ENCODE measurements at regions not wholly inside any gene's neighbourhood (a gene's known extent, or its start where the extent isn't known, plus 50 kb on each side); places are given as distances from the start of the nearest gene placed in this dataset.
"Not testable (repeated sequence)": the region's sequence is repeated elsewhere in the genome, so short reads cannot be mapped to it uniquely, and the experiment has no call there.

- DNase-seq (ENCODE audit: low read depth) = no peak
Observed at GRCh38 chr18:37844209-37844970, 278.8 kb upstream of the CELF4 start.

GRCh38 chr18:37838083-37838482, 272.5 kb upstream of the CELF4 start:
- no peak for DNase-seq (ENCODE audit: low read depth)

- no peak for DNase-seq (ENCODE audit: low read depth)
Observed at GRCh38 chr18:37836071-37836970, 270.7 kb upstream of the CELF4 start.

- DNase-seq (ENCODE audit: low read depth) = not testable (repeated sequence)
Observed at GRCh38 chr18:37832010-37832695, 266.6 kb upstream of the CELF4 start.

- no peak for DNase-seq (ENCODE audit: low read depth)
Observed at GRCh38 chr18:37812961-37813360, 247.4 kb upstream of the CELF4 start.

GRCh38 chr18:37805773-37806404, 240.3 kb upstream of the CELF4 start:
- DNase-seq (ENCODE audit: low read depth) = no peak

GRCh38 chr18:37796823-37797349, 231.3 kb upstream of the CELF4 start:
- no peak for DNase-seq (ENCODE audit: low read depth)

- DNase-seq (ENCODE audit: low read depth) = no peak
Observed at GRCh38 chr18:37787452-37787851, 221.9 kb upstream of the CELF4 start.

GRCh38 chr18:37783771-37784170, 218.2 kb upstream of the CELF4 start:
- DNase-seq (ENCODE audit: low read depth) = no peak

GRCh38 chr18:37779220-37779619, 213.6 kb upstream of the CELF4 start:
- no peak for DNase-seq (ENCODE audit: low read depth)

GRCh38 chr18:37778417-37779165, 213.0 kb upstream of the CELF4 start:
- no peak for DNase-seq (ENCODE audit: low read depth)

GRCh38 chr18:37769826-37770225, 204.2 kb upstream of the CELF4 start:
- DNase-seq (ENCODE audit: low read depth) = no peak

GRCh38 chr18:37764541-37765288, 199.1 kb upstream of the CELF4 start:
- no peak for DNase-seq (ENCODE audit: low read depth)

- DNase-seq (ENCODE audit: low read depth) = no peak
Observed at GRCh38 chr18:37762076-37762621, 196.6 kb upstream of the CELF4 start.

- no peak for DNase-seq (ENCODE audit: low read depth)
Observed at GRCh38 chr18:37754141-37754540, 188.5 kb upstream of the CELF4 start.

GRCh38 chr18:37742436-37742835, 176.8 kb upstream of the CELF4 start:
- DNase-seq (ENCODE audit: low read depth) = no peak

- DNase-seq (ENCODE audit: low read depth) = no peak
Observed at GRCh38 chr18:37741032-37741623, 175.5 kb upstream of the CELF4 start.

GRCh38 chr18:37734406-37734805, 168.8 kb upstream of the CELF4 start:
- DNase-seq (ENCODE audit: low read depth) = no peak

GRCh38 chr18:37729716-37730115, 164.1 kb upstream of the CELF4 start:
- DNase-seq (ENCODE audit: low read depth) = no peak

GRCh38 chr18:37724206-37724605, 158.6 kb upstream of the CELF4 start:
- no peak for DNase-seq (ENCODE audit: low read depth)
